Thyroid gland (tissue), 4 donors: ENCODE measurements at regions not wholly inside any gene's neighbourhood (a gene's known extent, or its start where the extent isn't known, plus 50 kb on each side); places are given as distances from the start of the nearest gene placed in this dataset.

Experiments used
- POLR2A ChIP-seq, 2 donors: fragments of 450-650 bp; IDR thresholded peaks; one replicate each; pipeline ENCODE4 v1.6.1; 2017; ENCODE audit warnings: antibody characterized with exemption in 2 of 2, mild to moderate bottlenecking in 2 of 2, moderate library complexity in 1 of 2
- TF ChIP-seq, protein P1 (sequence below), 6 experiments: fragments of 200-600 bp in 3 of 6; fragments of 450-650 bp in 3 of 6; sonication (generic) in 3 of 6; IDR thresholded peaks; one replicate each; pipeline ENCODE4 v1.5.1; 2016 to 2019; ENCODE audit warnings: antibody characterized with exemption in 6 of 6, mild to moderate bottlenecking in 2 of 6, inconsistent platforms in 1 of 6, moderate library complexity in 1 of 6

DNA sequence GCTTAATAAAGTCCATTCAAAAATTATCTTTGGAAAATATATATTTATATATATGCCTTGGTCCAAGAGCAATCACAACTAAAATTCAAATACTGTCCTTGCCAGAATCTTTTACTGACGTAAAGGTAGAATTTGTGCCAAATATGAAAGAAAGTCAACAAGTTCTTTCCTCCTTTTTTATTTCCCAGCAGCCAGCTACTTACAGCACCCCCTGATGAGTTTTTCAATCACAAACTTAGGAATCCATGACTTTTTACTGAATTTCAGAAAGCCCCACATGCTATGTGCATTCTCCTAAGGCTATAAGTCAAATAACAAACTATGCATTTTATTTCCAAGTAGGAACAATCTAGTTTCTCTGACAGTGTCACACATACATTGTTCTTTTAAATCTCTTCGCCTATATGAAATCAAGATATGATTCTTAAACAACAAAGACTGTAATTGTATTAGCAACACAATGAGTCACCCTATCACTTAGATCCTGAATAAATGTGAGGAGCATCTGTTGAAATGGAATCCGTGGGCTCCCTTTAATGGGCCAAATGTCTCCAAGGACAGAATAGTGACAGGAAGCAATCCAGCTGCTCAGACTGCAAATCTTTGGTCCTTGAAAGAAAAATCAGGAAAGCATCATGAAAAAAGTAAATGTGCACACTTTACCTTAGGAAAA lies 271.4 kb downstream of the DUSP6 start:
- TF ChIP-seq, protein P1, sequence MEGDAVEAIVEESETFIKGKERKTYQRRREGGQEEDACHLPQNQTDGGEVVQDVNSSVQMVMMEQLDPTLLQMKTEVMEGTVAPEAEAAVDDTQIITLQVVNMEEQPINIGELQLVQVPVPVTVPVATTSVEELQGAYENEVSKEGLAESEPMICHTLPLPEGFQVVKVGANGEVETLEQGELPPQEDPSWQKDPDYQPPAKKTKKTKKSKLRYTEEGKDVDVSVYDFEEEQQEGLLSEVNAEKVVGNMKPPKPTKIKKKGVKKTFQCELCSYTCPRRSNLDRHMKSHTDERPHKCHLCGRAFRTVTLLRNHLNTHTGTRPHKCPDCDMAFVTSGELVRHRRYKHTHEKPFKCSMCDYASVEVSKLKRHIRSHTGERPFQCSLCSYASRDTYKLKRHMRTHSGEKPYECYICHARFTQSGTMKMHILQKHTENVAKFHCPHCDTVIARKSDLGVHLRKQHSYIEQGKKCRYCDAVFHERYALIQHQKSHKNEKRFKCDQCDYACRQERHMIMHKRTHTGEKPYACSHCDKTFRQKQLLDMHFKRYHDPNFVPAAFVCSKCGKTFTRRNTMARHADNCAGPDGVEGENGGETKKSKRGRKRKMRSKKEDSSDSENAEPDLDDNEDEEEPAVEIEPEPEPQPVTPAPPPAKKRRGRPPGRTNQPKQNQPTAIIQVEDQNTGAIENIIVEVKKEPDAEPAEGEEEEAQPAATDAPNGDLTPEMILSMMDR (IDR thresholded peaks at IDR 0.05) = no peak
- no peak for TF ChIP-seq POLR2A (IDR thresholded peaks at IDR 0.05)
